ENCODE measurements at regions not wholly inside any gene's neighbourhood (a gene's known extent, or its start where the extent isn't known, plus 50 kb on each side); places are given as distances from the start of the nearest gene placed in this dataset.

DNA sequence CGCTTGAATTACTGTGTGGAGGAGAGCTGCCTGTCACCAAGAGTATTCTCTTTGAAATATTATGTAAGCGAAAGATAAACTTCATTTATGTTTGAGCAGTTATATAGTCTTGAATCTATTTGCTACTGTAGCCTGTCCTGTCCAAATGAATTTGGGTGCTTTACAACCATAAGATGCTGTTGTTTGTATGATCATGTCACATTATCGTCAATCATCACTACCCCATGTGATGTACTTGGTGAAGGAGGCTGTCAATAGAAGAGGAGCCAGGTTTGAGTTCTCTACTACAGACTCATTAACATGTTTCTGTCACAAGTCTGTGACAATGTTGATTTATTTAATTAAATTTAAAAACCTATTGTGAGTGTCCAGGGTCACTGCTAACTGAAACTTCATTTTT, 403.3 kb upstream of the MEF2C start:
- 94 to 96% methylated on average over 3 of the region's 3 CpGs for WGBS, 2 donors
- no peak for TF ChIP-seq POLR2A (IDR thresholded peaks at IDR 0.05)
- TF ChIP-seq, protein P1, sequence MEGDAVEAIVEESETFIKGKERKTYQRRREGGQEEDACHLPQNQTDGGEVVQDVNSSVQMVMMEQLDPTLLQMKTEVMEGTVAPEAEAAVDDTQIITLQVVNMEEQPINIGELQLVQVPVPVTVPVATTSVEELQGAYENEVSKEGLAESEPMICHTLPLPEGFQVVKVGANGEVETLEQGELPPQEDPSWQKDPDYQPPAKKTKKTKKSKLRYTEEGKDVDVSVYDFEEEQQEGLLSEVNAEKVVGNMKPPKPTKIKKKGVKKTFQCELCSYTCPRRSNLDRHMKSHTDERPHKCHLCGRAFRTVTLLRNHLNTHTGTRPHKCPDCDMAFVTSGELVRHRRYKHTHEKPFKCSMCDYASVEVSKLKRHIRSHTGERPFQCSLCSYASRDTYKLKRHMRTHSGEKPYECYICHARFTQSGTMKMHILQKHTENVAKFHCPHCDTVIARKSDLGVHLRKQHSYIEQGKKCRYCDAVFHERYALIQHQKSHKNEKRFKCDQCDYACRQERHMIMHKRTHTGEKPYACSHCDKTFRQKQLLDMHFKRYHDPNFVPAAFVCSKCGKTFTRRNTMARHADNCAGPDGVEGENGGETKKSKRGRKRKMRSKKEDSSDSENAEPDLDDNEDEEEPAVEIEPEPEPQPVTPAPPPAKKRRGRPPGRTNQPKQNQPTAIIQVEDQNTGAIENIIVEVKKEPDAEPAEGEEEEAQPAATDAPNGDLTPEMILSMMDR (IDR thresholded peaks at IDR 0.05), result no peak
- intact Hi-C loops (cut with DNase I; ENCODE audit: low total_unique reads), result no loop called here
- DNase-seq (ENCODE audit: low spot score in 2 of 2), result no peak
- no peak overlapping the region for H3K4me3 ChIP-seq (ENCODE audit: low read depth, poor library complexity, severe bottlenecking)

DNA sequence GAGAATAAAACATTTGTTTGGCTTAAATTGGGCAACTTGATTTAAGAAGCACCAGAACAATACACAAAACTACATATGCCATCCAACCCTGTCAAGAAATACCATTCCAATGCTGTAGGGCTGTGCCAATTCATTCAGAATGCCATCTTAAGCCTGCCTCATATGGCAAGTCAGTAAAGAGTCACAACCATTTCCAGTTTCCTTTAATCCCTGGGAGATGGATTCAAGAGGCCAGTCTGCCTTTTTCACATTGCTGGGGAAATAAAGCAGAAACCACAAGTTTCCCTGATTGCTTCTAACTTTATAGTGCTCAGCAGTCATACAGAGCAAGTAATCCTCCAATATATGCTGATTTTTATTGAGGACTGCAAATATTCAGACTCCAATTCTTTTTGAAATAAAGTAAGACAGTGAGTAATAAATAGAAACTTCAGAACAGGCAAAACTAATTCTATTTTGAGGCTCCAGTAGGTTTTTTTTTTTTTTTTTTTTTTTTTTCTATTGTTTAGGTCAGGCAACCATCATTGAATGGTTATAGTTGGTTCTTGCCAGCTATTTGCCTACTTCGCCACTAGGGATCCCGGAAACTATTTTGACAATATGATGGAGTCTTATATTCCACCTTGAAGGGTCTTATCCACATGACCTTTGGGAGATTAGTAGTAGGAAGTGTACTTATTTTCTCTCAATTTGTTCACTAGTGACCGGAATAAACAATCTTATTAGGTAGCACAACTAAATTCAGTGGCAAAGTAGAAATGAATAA, 400.9 kb upstream of the MEF2C start:
- TF ChIP-seq, protein P1 (IDR thresholded peaks at IDR 0.05), result no peak
- TF ChIP-seq POLR2A (IDR thresholded peaks at IDR 0.05), result no peak
- DNase-seq (ENCODE audit: low spot score in 2 of 2), result no peak
- 93% methylated on average over 3 of the region's 3 CpGs for WGBS, 2 donors
- H3K4me3 ChIP-seq (ENCODE audit: low read depth, poor library complexity, severe bottlenecking), result no peak overlapping the region
- intact Hi-C loops (cut with DNase I; ENCODE audit: low total_unique reads), result no loop called here

DNA sequence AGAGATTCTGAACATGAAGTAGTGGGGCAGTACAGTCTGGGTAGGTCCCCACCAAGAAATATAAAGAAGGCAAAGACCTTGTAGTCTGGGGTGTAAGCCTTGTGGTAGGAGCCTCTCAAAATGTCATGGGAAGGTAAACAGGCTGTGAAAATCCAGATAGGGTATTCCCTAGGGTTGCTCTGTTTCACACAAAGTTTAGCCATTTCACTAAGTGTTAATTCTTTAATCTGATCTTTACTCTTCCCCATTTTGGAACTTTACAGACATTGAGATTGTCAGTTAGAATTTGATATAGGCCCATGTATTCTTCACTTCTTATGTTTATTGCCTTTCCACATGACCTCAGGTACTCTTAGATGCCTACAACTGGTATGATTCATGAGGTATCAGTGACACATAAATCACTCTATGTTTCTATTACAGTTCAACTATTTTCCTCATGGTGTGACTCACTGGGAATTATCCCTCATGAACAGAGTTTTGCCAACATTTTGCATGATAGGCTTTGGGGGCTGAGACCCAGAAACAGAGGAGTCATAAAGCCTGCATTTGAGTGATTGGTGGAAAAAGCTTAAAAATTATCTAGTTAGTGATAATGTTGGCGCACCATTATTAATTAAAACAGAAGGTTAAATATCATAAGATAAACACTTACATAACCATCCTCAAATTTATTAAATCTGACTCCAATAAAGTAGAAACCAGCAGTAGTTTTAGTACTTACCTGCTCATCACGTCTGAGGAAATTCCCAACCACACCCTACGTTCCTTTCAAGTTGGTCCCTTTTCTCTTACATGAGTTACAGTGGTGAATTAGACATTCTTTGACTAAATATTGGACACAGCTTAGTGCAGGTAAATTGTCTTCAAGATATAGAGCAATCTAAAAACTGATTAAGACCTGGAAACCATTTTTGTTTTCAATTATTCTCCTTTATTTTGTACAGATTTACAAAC, 399.8 kb upstream of the MEF2C start:
- H3K4me3 ChIP-seq (ENCODE audit: low read depth, poor library complexity, severe bottlenecking), result no peak overlapping the region
- intact Hi-C loops (cut with DNase I; ENCODE audit: low total_unique reads), result no loop called here
- TF ChIP-seq, protein P1 (IDR thresholded peaks at IDR 0.05), result no peak
- no peak for TF ChIP-seq POLR2A (IDR thresholded peaks at IDR 0.05)
- DNase-seq (ENCODE audit: low spot score in 2 of 2), result no peak
- 58 to 65% methylated on average over 3 of the region's 3 CpGs for WGBS, 2 donors

DNA sequence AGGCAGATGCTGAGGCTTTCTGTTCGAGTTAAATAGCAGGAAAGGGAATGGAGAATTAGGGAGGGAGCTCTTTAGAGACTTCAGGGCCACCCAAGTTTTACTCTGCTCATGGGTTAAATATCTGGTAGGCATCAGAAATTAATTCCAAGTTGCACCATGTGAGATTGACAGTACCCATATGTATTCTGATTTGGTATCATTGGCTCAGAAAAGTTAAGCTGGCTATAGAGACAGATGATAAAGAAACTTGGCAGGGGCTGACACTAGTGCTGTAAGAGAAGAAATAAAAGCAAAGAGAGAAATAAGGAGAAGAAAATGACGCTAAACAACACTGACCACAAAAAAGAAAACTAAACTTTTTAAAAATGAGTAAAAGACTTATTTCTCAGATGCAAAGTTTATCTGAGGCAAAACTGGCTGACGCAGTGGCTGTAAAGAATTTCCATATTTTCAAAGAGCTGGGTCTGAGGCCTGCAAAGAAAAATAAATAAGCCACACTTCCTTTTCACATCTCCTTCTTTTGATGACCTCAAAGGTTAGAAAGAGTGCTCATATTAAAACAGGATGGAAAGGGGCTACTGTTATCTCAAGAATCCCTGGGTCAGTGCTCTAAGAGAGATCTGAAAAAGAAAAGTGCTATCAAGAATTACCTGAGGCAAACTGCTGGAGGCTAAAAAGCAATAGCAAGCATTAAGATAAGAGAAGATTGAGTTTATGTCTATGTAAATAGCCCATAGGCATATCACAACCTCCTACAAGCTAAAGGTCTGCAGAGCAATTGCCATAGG, 399.0 kb upstream of the MEF2C start:
- no peak for TF ChIP-seq POLR2A (IDR thresholded peaks at IDR 0.05)
- TF ChIP-seq, protein P1 (IDR thresholded peaks at IDR 0.05), result no peak
- intact Hi-C loops (cut with DNase I; ENCODE audit: low total_unique reads), result no loop called here
- DNase-seq (ENCODE audit: low spot score in 2 of 2), result no peak
- H3K4me3 ChIP-seq (ENCODE audit: low read depth, poor library complexity, severe bottlenecking), result no peak overlapping the region
- 84 to 87% methylated on average over 3 of the region's 3 CpGs for WGBS, 2 donors

DNA sequence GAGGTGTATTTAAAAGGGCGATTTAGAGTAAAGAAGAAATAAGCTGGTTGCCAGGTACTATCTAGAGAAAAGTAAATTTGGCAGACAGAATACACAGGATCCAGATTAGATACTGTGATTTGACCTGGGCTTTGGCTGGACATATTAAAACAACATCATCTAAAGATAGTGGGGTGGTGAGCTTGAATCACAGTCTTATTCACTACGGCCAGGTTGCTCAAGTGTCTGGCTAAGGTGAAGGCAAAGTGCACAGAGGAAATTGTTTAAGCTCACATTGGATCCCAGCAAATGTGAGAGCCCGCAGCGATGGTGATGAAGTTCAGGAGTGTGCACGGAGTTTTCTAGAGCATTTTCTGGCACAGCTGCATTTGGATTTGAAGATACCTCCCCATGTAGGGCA, 398.2 kb upstream of the MEF2C start:
- TF ChIP-seq, protein P1 (IDR thresholded peaks at IDR 0.05), result no peak
- no peak for TF ChIP-seq POLR2A (IDR thresholded peaks at IDR 0.05)
- 94 to 95% methylated on average over 5 of the region's 5 CpGs for WGBS, 2 donors
- intact Hi-C loops (cut with DNase I; ENCODE audit: low total_unique reads), result no loop called here

More for the DNA sequence above, 398.2 kb upstream of the MEF2C start:
- no peak for DNase-seq (ENCODE audit: low spot score in 2 of 2)
- H3K4me3 ChIP-seq (ENCODE audit: low read depth, poor library complexity, severe bottlenecking), result no peak overlapping the region
